ENCODE measurements at regions not wholly inside any gene's neighbourhood (a gene's known extent, or its start where the extent isn't known, plus 50 kb on each side); places are given as distances from the start of the nearest gene placed in this dataset.
A peak's percentile ranks its signal among the peaks of the same experiment; 100 is the strongest.
"Not testable (repeated sequence)": the region's sequence is repeated elsewhere in the genome, so short reads cannot be mapped to it uniquely, and the experiment has no call there.

DNA sequence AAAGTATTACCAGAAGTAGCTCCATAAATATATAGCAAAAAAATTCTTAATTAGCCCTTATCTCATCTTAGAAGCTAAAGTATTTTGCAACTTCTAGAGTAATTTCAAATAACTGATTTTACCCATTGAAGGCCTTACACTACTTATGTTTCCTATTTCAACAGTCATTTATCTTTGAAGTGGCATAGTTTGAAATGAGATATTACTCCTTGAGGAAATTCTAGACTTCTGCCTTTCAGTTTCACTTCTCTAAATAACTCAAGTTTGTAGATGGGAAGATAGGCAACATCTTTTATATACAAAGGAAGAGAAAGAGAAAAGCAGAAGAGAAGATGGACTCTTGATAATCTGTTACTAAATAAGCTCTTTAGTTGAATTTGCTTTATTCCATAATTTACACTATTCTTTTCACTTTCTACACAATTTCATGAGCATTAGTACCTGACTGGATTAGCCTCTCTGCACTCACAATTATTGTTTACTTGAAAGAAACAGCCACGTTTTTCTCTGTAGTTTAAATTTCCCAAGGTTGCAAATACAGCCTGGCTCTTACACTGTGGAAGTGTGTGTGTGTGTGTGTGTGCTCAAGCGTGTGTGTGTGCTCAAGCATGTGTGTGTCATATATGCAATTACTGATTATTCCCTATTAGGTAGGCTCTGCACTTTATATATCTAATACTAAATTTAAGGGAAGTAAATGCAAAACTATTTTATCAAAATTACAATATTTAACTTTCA is 60.6 kb upstream of the EMB start:
- no peaks in the 10 kb centered on the region for H3K36me3 ChIP-seq (ENCODE audit: control insufficient read depth, insufficient read depth, low read length, severe bottlenecking)
- no peak for DNase-seq (ENCODE audit: low read depth)
- H3K4me1 ChIP-seq (ENCODE audit: control insufficient read depth, insufficient read depth, low read length) = no peaks in the 10 kb centered on the region
- no peak overlapping the region for H3K9ac ChIP-seq (ENCODE audit: low read length)
- no peaks in the 10 kb centered on the region for H3K27me3 ChIP-seq (replicated peaks; ENCODE audit: control insufficient read depth, insufficient read depth, low read length)
- no peaks in the 10 kb centered on the region for H3K9me3 ChIP-seq (ENCODE audit: control insufficient read depth, low read length)
- no peak overlapping the region for H3K4me3 ChIP-seq (ENCODE audit: low read length)

- DNase-seq (ENCODE audit: low read depth) = peak; percentile 19
- H3K4me1 ChIP-seq (ENCODE audit: control insufficient read depth, insufficient read depth, low read length); H3K36me3 ChIP-seq (ENCODE audit: control insufficient read depth, insufficient read depth, low read length, severe bottlenecking); H3K9me3 ChIP-seq (ENCODE audit: control insufficient read depth, low read length); H3K4me3 ChIP-seq (ENCODE audit: low read length); H3K27me3 ChIP-seq (replicated peaks; ENCODE audit: control insufficient read depth, insufficient read depth, low read length); H3K9ac ChIP-seq (ENCODE audit: low read length): not testable (repeated sequence)
Measured at GRCh38 chr5:50513028-50513457, 72.0 kb upstream of the EMB start.

GRCh38 chr5:50521060-50521459 is 80.0 kb upstream of the EMB start:
- not testable (repeated sequence) for H3K9me3 ChIP-seq (ENCODE audit: control insufficient read depth, low read length); H3K4me3 ChIP-seq (ENCODE audit: low read length); DNase-seq (ENCODE audit: low read depth); H3K9ac ChIP-seq (ENCODE audit: low read length); H3K36me3 ChIP-seq (ENCODE audit: control insufficient read depth, insufficient read depth, low read length, severe bottlenecking); H3K4me1 ChIP-seq (ENCODE audit: control insufficient read depth, insufficient read depth, low read length); H3K27me3 ChIP-seq (replicated peaks; ENCODE audit: control insufficient read depth, insufficient read depth, low read length)

- H3K36me3 ChIP-seq (ENCODE audit: control insufficient read depth, insufficient read depth, low read length, severe bottlenecking); H3K9ac ChIP-seq (ENCODE audit: low read length); DNase-seq (ENCODE audit: low read depth); H3K4me1 ChIP-seq (ENCODE audit: control insufficient read depth, insufficient read depth, low read length); H3K4me3 ChIP-seq (ENCODE audit: low read length); H3K9me3 ChIP-seq (ENCODE audit: control insufficient read depth, low read length); H3K27me3 ChIP-seq (replicated peaks; ENCODE audit: control insufficient read depth, insufficient read depth, low read length): not testable (repeated sequence)
Measured at GRCh38 chr5:50527514-50528060, 86.5 kb upstream of the EMB start.

DNA sequence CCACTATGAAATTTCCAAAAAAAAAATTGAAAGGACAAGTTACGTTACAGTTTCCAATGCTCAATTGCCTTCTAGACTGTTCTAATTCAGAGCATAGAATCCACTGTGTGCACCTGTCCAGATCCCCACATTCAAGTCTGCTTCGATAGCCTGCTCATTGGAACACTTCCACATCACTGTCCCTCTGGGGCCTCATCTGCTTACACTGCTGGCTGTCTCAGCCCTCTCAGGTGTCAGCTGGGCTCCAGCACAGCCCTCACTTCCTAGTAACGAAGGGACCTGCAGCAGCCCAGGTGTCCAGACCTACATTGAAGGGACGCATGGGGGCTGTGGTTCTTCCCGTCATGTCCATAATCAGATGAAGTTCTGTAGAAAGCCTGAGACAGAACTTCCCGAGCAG is 94.3 kb upstream of the EMB start:
- Histone ChIP-seq H3K27me3 (replicated peaks; ENCODE audit: control insufficient read depth, insufficient read depth, low read length) (no peaks in the 10 kb centered on the region), H3K9ac (ENCODE audit: low read length) (no peak overlapping the region), H3K36me3 (ENCODE audit: control insufficient read depth, insufficient read depth, low read length, severe bottlenecking) (no peaks in the 10 kb centered on the region), H3K4me3 (ENCODE audit: low read length) (no peak overlapping the region), H3K9me3 (ENCODE audit: control insufficient read depth, low read length) (no peaks in the 10 kb centered on the region), H3K4me1 (ENCODE audit: control insufficient read depth, insufficient read depth, low read length) (no peaks in the 10 kb centered on the region)
- no peak for DNase-seq (ENCODE audit: low read depth)

- H3K4me1 ChIP-seq (ENCODE audit: control insufficient read depth, insufficient read depth, low read length); H3K9ac ChIP-seq (ENCODE audit: low read length); H3K9me3 ChIP-seq (ENCODE audit: control insufficient read depth, low read length); H3K4me3 ChIP-seq (ENCODE audit: low read length); H3K36me3 ChIP-seq (ENCODE audit: control insufficient read depth, insufficient read depth, low read length, severe bottlenecking); H3K27me3 ChIP-seq (replicated peaks; ENCODE audit: control insufficient read depth, insufficient read depth, low read length); DNase-seq (ENCODE audit: low read depth): not testable (repeated sequence)
Measured at GRCh38 chr5:50537534-50537933, 96.4 kb upstream of the EMB start.

- Histone ChIP-seq H3K4me3 (ENCODE audit: low read length) (no peak overlapping the region), H3K9ac (ENCODE audit: low read length) (no peak overlapping the region), H3K27me3 (replicated peaks; ENCODE audit: control insufficient read depth, insufficient read depth, low read length) (no peaks in the 10 kb centered on the region), H3K36me3 (ENCODE audit: control insufficient read depth, insufficient read depth, low read length, severe bottlenecking) (no peaks in the 10 kb centered on the region), H3K9me3 (ENCODE audit: control insufficient read depth, low read length) (peaks cover 6% of the 10 kb centered on the region), H3K4me1 (ENCODE audit: control insufficient read depth, insufficient read depth, low read length) (no peaks in the 10 kb centered on the region)
- DNase-seq (ENCODE audit: low read depth) = no peak
Measured at GRCh38 chr5:50547303-50547702, 106.2 kb upstream of the EMB start.

DNA sequence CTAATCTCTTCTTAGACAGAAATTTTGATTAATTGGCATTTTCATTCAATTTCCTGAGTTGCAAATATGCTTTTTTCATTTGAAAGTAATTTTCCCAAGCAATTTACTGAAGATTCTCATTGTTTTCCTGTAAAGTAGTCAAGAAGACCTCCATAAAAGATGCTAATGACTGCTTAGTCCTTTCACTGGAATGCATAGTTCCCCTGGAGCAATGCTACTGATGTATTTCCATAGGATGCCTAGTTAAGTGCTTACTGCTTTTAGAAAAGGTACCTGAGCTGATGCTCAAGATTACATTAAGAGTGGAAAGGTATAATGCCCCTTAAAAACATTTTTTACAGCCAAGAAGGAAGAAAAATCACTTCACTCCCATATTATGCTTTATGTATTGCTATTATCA is 109.2 kb upstream of the EMB start:
- Histone ChIP-seq H3K36me3 (ENCODE audit: control insufficient read depth, insufficient read depth, low read length, severe bottlenecking) (no peaks in the 10 kb centered on the region), H3K27me3 (replicated peaks; ENCODE audit: control insufficient read depth, insufficient read depth, low read length) (no peaks in the 10 kb centered on the region), H3K9me3 (ENCODE audit: control insufficient read depth, low read length) (no peaks in the 10 kb centered on the region), H3K4me1 (ENCODE audit: control insufficient read depth, insufficient read depth, low read length) (no peaks in the 10 kb centered on the region), H3K4me3 (ENCODE audit: low read length) (no peak overlapping the region), H3K9ac (ENCODE audit: low read length) (no peak overlapping the region)
- no peak for DNase-seq (ENCODE audit: low read depth)

DNA sequence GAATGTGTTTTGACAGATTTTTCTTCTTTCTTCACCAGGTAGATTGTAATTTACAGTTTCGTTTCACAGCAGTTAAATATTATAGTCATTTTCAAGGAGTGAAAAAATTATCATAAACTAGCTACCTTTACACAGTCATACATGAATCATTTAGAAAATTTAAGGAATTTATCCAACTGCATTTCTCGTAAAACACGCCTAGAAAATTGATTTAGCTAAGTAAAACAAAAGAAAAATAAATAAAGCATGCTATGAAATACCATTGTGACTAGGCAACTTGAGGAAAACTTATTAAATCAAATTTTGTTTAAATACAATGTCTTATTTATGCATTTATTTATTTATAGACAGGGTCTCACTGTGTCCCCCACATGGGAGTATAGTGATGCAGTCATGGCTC is 109.9 kb upstream of the EMB start:
- Histone ChIP-seq H3K27me3 (replicated peaks; ENCODE audit: control insufficient read depth, insufficient read depth, low read length) (no peaks in the 10 kb centered on the region), H3K36me3 (ENCODE audit: control insufficient read depth, insufficient read depth, low read length, severe bottlenecking) (no peaks in the 10 kb centered on the region), H3K4me3 (ENCODE audit: low read length) (no peak overlapping the region), H3K4me1 (ENCODE audit: control insufficient read depth, insufficient read depth, low read length) (no peaks in the 10 kb centered on the region), H3K9ac (ENCODE audit: low read length) (no peak overlapping the region), H3K9me3 (ENCODE audit: control insufficient read depth, low read length) (no peaks in the 10 kb centered on the region)
- DNase-seq (ENCODE audit: low read depth) = no peak

DNA sequence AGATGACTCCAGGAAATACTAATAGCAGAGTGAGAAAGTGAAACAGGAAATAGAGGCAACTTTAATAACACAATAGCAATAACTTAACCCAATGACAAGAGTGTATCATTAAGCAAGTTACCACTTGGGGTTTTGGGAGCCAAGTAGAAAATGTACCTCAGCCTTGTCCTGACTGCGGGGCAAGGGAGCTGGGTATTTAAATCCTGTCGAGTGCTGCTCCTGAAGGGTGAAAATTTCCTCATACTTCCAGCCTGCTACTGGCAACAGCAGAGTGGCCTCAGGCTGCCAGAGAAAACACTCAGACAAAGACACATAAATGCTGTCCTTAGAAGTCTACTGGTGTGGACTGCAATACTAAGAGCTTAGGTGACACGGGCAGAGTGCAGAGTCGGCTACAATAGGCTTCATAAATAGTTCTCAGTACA is 112.5 kb upstream of the EMB start:
- Histone ChIP-seq H3K4me3 (ENCODE audit: low read length) (peak overlapping the region; percentile 64), H3K4me1 (ENCODE audit: control insufficient read depth, insufficient read depth, low read length) (no peaks in the 10 kb centered on the region), H3K36me3 (ENCODE audit: control insufficient read depth, insufficient read depth, low read length, severe bottlenecking) (no peaks in the 10 kb centered on the region), H3K27me3 (replicated peaks; ENCODE audit: control insufficient read depth, insufficient read depth, low read length) (no peaks in the 10 kb centered on the region), H3K9ac (ENCODE audit: low read length) (no peak overlapping the region), H3K9me3 (ENCODE audit: control insufficient read depth, low read length) (no peaks in the 10 kb centered on the region)
- DNase-seq (ENCODE audit: low read depth) = no peak

DNA sequence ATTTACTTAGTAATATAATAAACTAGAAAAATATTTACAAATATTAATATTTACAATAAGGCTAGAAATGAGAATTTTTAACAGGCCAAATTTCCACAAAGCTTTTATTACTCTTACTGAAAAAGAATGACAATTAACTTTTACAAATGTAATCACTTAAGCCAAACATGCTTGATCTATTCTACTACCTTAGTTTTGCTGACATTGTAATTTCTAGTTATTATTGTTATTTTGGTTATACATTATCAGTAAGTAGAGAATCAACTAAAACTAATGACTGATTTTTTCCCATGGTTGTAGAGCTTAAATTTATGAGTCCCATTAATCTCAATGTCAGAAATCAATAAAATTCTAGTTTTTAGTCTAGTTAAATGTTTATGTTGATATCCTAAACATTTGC is 107.8 kb upstream of the PARP8 start:
- not testable (repeated sequence) for DNase-seq (ENCODE audit: low read depth); H3K4me3 ChIP-seq (ENCODE audit: low read length); H3K36me3 ChIP-seq (ENCODE audit: control insufficient read depth, insufficient read depth, low read length, severe bottlenecking); H3K9ac ChIP-seq (ENCODE audit: low read length); H3K27me3 ChIP-seq (replicated peaks; ENCODE audit: control insufficient read depth, insufficient read depth, low read length); H3K9me3 ChIP-seq (ENCODE audit: control insufficient read depth, low read length); H3K4me1 ChIP-seq (ENCODE audit: control insufficient read depth, insufficient read depth, low read length)

- Histone ChIP-seq H3K9ac (ENCODE audit: low read length) (no peak overlapping the region), H3K9me3 (ENCODE audit: control insufficient read depth, low read length) (no peaks in the 10 kb centered on the region), H3K27me3 (replicated peaks; ENCODE audit: control insufficient read depth, insufficient read depth, low read length) (no peaks in the 10 kb centered on the region), H3K36me3 (ENCODE audit: control insufficient read depth, insufficient read depth, low read length, severe bottlenecking) (no peaks in the 10 kb centered on the region), H3K4me3 (ENCODE audit: low read length) (no peak overlapping the region), H3K4me1 (ENCODE audit: control insufficient read depth, insufficient read depth, low read length) (no peaks in the 10 kb centered on the region)
- DNase-seq (ENCODE audit: low read depth) = no peak
Measured at GRCh38 chr5:50559955-50560354, 106.5 kb upstream of the PARP8 start.
